DOHH2 (cell line): ENCODE measurements at regions not wholly inside any gene's neighbourhood (a gene's known extent, or its start where the extent isn't known, plus 50 kb on each side); places are given as distances from the start of the nearest gene placed in this dataset.

Source experiments
- H3F3A ChIP-seq: fragments of 200-600 bp; sonication (generic), shearing (Covaris generic); 2 replicates; pipeline ENCODE4 v1.6.0; 2016; ENCODE audit warnings: antibody characterized with exemption, mild to moderate bottlenecking; ENCODE audit not compliant: control insufficient read depth, insufficient read depth
- H3K27ac ChIP-seq: fragments of 200-600 bp; sonication (generic); 2 replicates; pipeline ENCODE4 v1.5.1; 2014; ENCODE audit warnings: low read depth, mild to moderate bottlenecking, low read length, moderate library complexity
- H3K27me3 ChIP-seq: fragments of 200-600 bp; sonication (generic); 2 replicates; pipeline ENCODE4 v1.6.1; 2014; ENCODE audit warnings: mild to moderate bottlenecking, low read length, mixed read lengths; ENCODE audit not compliant: control insufficient read depth
- H3K36me3 ChIP-seq: fragments of 200-600 bp; sonication (generic); 2 replicates; pipeline ENCODE4 v1.6.1; 2014; ENCODE audit warnings: mild to moderate bottlenecking, low read length, moderate library complexity, mixed read lengths; ENCODE audit not compliant: control insufficient read depth
- H3K4me1 ChIP-seq: fragments of 200-600 bp; sonication (generic); 2 replicates; pipeline ENCODE4 v1.6.1; 2014; ENCODE audit warnings: mild to moderate bottlenecking, low read length, mixed read lengths; ENCODE audit not compliant: control insufficient read depth
- H3K4me2 ChIP-seq: fragments of 200-600 bp; sonication (generic); 2 replicates; pipeline ENCODE4 v1.6.0; 2014; ENCODE audit warnings: mild to moderate bottlenecking, low read length, moderate library complexity
- H3K4me3 ChIP-seq: fragments of 200-600 bp; sonication (generic); 2 replicates; pipeline ENCODE4 v1.5.1; 2014; ENCODE audit warnings: mild to moderate bottlenecking, low read length, mixed read lengths
- H3K79me2 ChIP-seq: fragments of 200-600 bp; sonication (generic); 2 replicates; pipeline ENCODE4 v1.6.1; 2014; ENCODE audit warnings: mild to moderate bottlenecking, low read length, mixed read lengths; ENCODE audit not compliant: control insufficient read depth
- H3K9me2 ChIP-seq: fragments of 200-600 bp; sonication (generic); replicated peaks from 2 replicates; pipeline ENCODE4 v1.6.1; 2014; ENCODE audit warnings: mild to moderate bottlenecking, low read length, mixed read lengths; ENCODE audit not compliant: control insufficient read depth
- H3K9me3 ChIP-seq: fragments of 200-600 bp; sonication (generic); 2 replicates; pipeline ENCODE4 v1.6.1; 2014; ENCODE audit warnings: antibody characterized with exemption, low read length, mixed read lengths; ENCODE audit not compliant: control insufficient read depth, insufficient read depth
- H4K20me1 ChIP-seq: fragments of 200-600 bp; sonication (generic); 2 replicates; pipeline ENCODE4 v1.6.0; 2014; ENCODE audit warnings: low read depth, mild to moderate bottlenecking, antibody characterized with exemption, low read length, moderate library complexity; ENCODE audit not compliant: control insufficient read depth, insufficient read depth
- CTCF ChIP-seq: fragments of 200-600 bp; sonication (generic); IDR thresholded peaks from one replicate; pipeline ENCODE4 v1.5.1; 2014; ENCODE audit warnings: antibody characterized with exemption, mild to moderate bottlenecking, low read depth, low read length; ENCODE audit not compliant: poor library complexity, severe bottlenecking
- EZH2phosphoT487 ChIP-seq: fragments of 200-600 bp; sonication (generic); IDR thresholded peaks from 2 replicates; pipeline ENCODE4 v1.6.1; 2017; ENCODE audit warnings: borderline replicate concordance, mild to moderate bottlenecking, antibody characterized with exemption, low read length, moderate library complexity, mixed read lengths

- no peaks in the 10 kb centered on the region for H3K9me3 ChIP-seq
- no peaks in the 10 kb centered on the region for H3F3A ChIP-seq
- TF ChIP-seq EZH2phosphoT487 = no peak
- no peaks in the 10 kb centered on the region for H3K9me2 ChIP-seq
- no peaks in the 10 kb centered on the region for H3K79me2 ChIP-seq
- no peak overlapping the region for H3K4me3 ChIP-seq
- H3K36me3 ChIP-seq = no peaks in the 10 kb centered on the region
- no peaks in the 10 kb centered on the region for H3K4me1 ChIP-seq
- H4K20me1 ChIP-seq = no peaks in the 10 kb centered on the region
- H3K27me3 ChIP-seq = no peaks in the 10 kb centered on the region
- H3K4me2 ChIP-seq = no peak overlapping the region
- H3K27ac ChIP-seq = no peak overlapping the region
Measured at GRCh38 chr1:63245186-63245585, 77.2 kb upstream of the FOXD3 start.

- Histone ChIP-seq H3K79me2 (no peaks in the 10 kb centered on the region), H3K4me1 (no peaks in the 10 kb centered on the region), H3K9me3 (no peaks in the 10 kb centered on the region), H4K20me1 (no peaks in the 10 kb centered on the region), H3K4me2 (no peak overlapping the region), H3K27ac (no peak overlapping the region), H3K27me3 (no peaks in the 10 kb centered on the region), H3F3A (no peaks in the 10 kb centered on the region), H3K36me3 (no peaks in the 10 kb centered on the region), H3K4me3 (no peak overlapping the region), H3K9me2 (no peaks in the 10 kb centered on the region)
- TF ChIP-seq EZH2phosphoT487 = no peak
- no peak for TF ChIP-seq CTCF
Measured at GRCh38 chr1:63248216-63248615, 74.2 kb upstream of the FOXD3 start.

GRCh38 chr1:63255153-63255552 is 67.2 kb upstream of the FOXD3 start:
- Histone ChIP-seq H3K9me2 (no peaks in the 10 kb centered on the region), H3K27ac (no peak overlapping the region), H3K4me3 (no peak overlapping the region), H3K4me1 (no peaks in the 10 kb centered on the region), H3F3A (no peaks in the 10 kb centered on the region), H3K79me2 (no peaks in the 10 kb centered on the region), H3K9me3 (no peaks in the 10 kb centered on the region), H3K27me3 (0 out of 2 replicates have a peak, but pooled peaks cover 3% of the 10 kb centered on the region), H4K20me1 (no peaks in the 10 kb centered on the region), H3K4me2 (no peak overlapping the region), H3K36me3 (no peaks in the 10 kb centered on the region)
- TF ChIP-seq EZH2phosphoT487 (no peak), CTCF (no peak)

- H3K4me3 ChIP-seq = no peak overlapping the region
- H3K9me3 ChIP-seq = no peaks in the 10 kb centered on the region
- H4K20me1 ChIP-seq = no peaks in the 10 kb centered on the region
- H3K27me3 ChIP-seq = 0 out of 2 replicates have a peak, but pooled peaks cover 3% of the 10 kb centered on the region
- H3K4me2 ChIP-seq = no peak overlapping the region
- no peak for TF ChIP-seq EZH2phosphoT487
- TF ChIP-seq CTCF = no peak
- H3K36me3 ChIP-seq = no peaks in the 10 kb centered on the region
- H3K4me1 ChIP-seq = no peaks in the 10 kb centered on the region
- H3K27ac ChIP-seq = no peak overlapping the region
- H3K79me2 ChIP-seq = no peaks in the 10 kb centered on the region
- no peaks in the 10 kb centered on the region for H3K9me2 ChIP-seq
- H3F3A ChIP-seq = no peaks in the 10 kb centered on the region
Measured at GRCh38 chr1:63261736-63262458, 60.5 kb upstream of the FOXD3 start.
